GM21390 (cell line): ENCODE measurements at regions not wholly inside any gene's neighbourhood (a gene's known extent, or its start where the extent isn't known, plus 50 kb on each side); places are given as distances from the start of the nearest gene placed in this dataset.

Source experiments
- ATAC-seq: cut with Tn5 transposase; IDR thresholded peaks from one replicate; pipeline ENCODE4 v1.9.1; 2021; ENCODE audit not compliant: unreplicated experiment

- ATAC-seq, result no peak
Observed at GRCh38 chr12:42774238-42774637, 184.7 kb upstream of the PRICKLE1 start.

- no peak for ATAC-seq
Observed at GRCh38 chr12:42770261-42770660, 180.7 kb upstream of the PRICKLE1 start.

GRCh38 chr12:42769455-42769854, 179.9 kb upstream of the PRICKLE1 start:
- ATAC-seq, result no peak

DNA sequence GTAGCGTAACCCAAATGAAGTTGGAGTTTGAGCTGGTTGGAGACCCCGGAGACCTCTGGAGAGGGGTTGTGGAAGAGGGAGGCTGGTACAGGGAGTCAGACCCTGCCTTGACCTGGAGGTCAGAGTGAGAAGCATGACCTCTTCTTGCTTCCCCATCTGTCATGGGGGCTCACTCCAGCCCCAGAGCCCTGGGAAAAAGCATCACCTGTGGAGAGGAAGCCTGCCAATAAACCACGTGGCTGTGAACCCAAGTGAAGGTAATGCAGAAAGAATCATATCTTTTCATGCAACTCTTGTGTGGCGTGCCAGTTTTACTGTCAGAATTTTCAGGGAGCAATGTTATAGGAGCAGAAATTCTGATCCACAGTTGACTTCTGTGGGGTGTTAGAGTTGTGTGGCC, 178.5 kb upstream of the PRICKLE1 start:
- ATAC-seq, result no peak

- no peak for ATAC-seq
Observed at GRCh38 chr12:42767326-42767954, 177.9 kb upstream of the PRICKLE1 start.

GRCh38 chr12:42766754-42767153, 177.2 kb upstream of the PRICKLE1 start:
- no peak for ATAC-seq

DNA sequence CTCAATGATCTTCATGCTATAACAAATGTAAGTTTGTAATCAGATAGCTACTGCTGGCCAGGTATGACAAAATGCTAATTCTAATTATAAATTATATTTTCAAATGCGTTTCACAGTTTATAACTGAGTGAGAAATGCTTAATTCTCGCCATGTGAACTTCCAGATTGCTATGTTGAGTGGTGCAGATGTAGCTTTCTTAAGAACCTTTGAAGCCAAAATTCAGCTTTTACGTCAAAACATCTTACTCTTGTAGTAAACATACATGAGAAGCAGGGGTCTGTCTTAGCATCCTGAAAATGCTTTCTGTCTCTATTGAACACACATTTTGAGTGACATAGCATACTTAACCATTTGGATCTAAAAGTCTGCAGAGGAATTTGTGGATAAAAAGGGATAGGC, 176.5 kb upstream of the PRICKLE1 start:
- no peak for ATAC-seq

DNA sequence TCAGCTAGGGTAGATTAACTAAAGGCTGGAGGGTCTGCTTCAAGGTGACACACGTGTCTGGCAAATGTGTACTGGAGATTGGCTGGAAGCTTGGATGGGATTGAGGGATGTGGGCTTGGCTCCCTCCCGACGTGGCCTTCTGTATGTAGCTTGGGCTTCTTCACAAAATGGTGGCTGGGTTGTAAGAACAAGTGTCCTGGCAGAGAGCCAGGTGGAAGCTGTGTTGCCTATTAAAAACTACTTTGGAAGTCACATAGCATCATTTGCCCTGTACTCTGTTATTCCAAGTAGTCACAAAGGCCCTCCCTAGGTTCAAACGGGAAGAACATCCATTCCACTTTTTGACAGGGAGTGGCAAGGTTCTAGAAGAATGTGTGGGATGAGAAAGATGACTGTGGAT, 174.1 kb upstream of the PRICKLE1 start:
- no peak for ATAC-seq

DNA sequence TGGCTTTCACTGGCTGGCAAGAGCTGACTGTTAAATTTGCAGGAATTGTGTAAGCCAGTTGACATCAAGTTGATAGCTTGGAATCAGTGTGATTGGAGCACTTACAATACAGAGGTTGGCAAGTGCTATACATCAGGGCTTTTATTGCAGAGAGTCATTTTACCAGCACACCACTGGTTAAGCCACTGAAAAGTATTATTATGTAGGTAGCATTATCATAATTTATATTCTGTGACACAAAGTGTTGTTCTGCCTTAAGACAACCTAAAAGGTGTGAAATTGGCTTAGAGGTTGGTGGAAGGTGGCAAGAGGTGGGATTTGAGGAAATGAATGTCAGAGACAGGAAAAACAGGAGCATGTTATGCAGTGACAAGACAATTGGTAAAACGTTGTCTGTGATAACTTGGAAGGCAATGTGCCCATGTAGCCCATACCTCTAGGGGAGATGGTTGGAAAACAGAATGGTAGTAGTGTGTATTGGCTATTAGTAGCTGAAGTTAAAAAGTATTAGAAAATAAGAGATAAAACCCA, 172.9 kb upstream of the PRICKLE1 start:
- peak; percentile 8 for ATAC-seq

GRCh38 chr12:42761601-42762350, 172.2 kb upstream of the PRICKLE1 start:
- ATAC-seq, result peak; percentile 30

GRCh38 chr12:42761086-42761485, 171.5 kb upstream of the PRICKLE1 start:
- no peak for ATAC-seq

- no peak for ATAC-seq
Observed at GRCh38 chr12:42760550-42760949, 171.0 kb upstream of the PRICKLE1 start.

DNA sequence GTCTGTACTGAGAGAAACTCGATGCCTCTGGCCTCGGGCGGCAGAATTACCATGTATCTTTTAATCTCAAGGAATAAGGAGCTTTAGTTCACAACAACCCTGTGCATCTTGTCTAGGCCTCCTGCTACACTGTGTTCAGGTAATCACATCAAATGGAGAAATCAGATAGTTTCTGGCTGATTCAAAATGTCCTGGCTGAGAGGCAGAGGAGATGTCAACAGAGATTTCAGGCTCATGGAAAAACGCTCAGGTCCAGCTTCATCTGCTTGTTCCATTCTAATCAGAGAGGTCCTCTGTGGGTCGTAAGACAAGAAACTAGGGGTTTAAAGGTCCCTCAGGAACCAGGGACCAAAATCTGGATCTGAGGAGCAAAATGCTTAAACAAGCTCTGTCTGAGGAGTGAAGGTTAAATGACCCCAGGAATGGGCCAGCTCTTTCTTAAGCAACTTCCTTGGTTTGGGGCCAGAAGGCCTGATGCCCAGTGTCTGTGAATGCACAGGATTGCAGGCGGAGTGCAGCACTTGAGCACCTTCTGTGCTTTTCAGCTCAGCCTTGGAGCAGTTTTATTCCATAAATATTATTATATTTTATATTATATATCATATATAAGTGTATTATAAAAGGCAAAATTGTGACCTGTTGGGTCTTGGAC, 170.2 kb upstream of the PRICKLE1 start:
- no peak for ATAC-seq

- no peak for ATAC-seq
Observed at GRCh38 chr12:42758806-42759205, 169.3 kb upstream of the PRICKLE1 start.

DNA sequence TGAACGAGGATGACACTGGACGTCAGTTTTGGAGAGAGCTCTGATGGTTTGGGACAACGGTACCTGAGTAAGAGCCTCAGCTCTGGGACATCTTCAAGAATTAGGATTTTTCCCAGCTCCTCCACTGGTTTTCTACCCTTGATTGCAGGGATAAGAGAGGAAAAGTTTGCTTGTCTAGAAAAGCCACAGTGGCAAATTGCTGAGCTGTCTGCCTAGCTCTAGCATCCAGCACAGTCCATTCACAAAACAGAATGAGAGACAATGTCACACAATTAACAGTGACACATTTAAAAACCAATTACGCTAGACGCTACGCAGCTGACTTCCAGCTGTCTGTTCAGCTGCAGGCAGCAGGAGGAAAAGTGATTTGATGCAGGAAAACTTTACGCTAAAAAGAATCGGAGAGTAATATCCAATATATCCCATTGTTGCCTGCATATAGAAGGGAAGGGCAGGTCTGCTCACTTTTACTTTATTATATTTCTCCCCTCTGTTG, 168.1 kb upstream of the PRICKLE1 start:
- no peak for ATAC-seq

- ATAC-seq, result peak; percentile 62
Observed at GRCh38 chr12:42756841-42757623, 167.5 kb upstream of the PRICKLE1 start.

DNA sequence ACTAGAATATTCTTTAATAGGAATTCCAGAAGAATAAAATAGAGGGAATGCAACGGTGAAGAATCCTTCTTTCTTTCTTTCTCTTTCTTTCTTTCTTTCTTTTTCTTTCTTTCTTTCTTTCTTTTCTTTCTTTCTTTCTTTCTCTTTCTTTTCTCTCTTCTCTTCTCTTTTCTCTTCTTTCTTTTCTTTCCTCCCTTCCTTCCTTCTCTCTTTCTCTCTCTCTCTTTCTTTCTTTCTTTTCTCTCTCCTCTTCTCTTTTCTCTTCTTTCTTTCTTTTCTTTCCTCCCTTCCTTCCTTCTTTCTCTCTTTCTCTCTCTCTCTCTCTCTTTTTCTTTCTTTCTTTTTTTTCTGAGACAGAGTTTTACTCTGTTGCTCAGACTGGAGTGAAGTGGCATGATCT, 160.8 kb upstream of the PRICKLE1 start:
- ATAC-seq, result no peak

DNA sequence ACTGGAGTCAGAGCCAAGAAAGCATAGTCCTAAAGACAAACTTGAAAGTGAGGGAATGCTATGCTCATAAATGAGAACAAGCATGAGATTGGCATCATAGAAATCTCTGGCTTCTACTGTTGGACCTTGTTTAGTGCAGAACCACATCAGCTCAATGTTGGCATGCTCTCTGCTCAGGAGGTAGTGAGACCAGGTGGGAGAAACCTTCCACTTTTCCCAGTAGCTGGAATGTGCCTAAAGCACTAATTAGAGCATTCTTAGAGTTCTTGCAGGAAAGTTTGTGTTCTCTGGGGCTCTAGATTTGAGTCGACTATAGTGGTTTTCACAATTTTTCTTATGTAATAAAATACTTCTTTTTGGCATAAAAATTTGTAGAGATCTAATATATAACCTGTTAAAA, 159.7 kb upstream of the PRICKLE1 start:
- ATAC-seq, result no peak

GRCh38 chr12:42744539-42745182, 155.1 kb upstream of the PRICKLE1 start:
- no peak for ATAC-seq

GRCh38 chr12:42742716-42743115, 153.2 kb upstream of the PRICKLE1 start:
- ATAC-seq, result no peak
